AG09319 (cell line): ENCODE measurements at regions not wholly inside any gene's neighbourhood (a gene's known extent, or its start where the extent isn't known, plus 50 kb on each side); places are given as distances from the start of the nearest gene placed in this dataset.

Experiments
- DNase-seq: peaks from one replicate; pipeline ENCODE4 v3.0.0-alpha.2; 2010; ENCODE audit warnings: low read depth; ENCODE audit errors: extremely low read depth
- TF ChIP-seq, protein P1 (sequence below): IDR thresholded peaks from 2 replicates; pipeline ENCODE4 v1.5.1; 2011; ENCODE audit warnings: low read depth, mild to moderate bottlenecking, inconsistent platforms, low read length, moderate library complexity

- TF ChIP-seq, protein P1, sequence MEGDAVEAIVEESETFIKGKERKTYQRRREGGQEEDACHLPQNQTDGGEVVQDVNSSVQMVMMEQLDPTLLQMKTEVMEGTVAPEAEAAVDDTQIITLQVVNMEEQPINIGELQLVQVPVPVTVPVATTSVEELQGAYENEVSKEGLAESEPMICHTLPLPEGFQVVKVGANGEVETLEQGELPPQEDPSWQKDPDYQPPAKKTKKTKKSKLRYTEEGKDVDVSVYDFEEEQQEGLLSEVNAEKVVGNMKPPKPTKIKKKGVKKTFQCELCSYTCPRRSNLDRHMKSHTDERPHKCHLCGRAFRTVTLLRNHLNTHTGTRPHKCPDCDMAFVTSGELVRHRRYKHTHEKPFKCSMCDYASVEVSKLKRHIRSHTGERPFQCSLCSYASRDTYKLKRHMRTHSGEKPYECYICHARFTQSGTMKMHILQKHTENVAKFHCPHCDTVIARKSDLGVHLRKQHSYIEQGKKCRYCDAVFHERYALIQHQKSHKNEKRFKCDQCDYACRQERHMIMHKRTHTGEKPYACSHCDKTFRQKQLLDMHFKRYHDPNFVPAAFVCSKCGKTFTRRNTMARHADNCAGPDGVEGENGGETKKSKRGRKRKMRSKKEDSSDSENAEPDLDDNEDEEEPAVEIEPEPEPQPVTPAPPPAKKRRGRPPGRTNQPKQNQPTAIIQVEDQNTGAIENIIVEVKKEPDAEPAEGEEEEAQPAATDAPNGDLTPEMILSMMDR = no peak
- DNase-seq = no peak
These were observed 87.4 kb upstream of the FER start for GRCh38 chr5:108660291-108660690.

- TF ChIP-seq, protein P1 = no peak
- no peak for DNase-seq
These were observed 88.2 kb upstream of the FER start for GRCh38 chr5:108659531-108659930.

DNA sequence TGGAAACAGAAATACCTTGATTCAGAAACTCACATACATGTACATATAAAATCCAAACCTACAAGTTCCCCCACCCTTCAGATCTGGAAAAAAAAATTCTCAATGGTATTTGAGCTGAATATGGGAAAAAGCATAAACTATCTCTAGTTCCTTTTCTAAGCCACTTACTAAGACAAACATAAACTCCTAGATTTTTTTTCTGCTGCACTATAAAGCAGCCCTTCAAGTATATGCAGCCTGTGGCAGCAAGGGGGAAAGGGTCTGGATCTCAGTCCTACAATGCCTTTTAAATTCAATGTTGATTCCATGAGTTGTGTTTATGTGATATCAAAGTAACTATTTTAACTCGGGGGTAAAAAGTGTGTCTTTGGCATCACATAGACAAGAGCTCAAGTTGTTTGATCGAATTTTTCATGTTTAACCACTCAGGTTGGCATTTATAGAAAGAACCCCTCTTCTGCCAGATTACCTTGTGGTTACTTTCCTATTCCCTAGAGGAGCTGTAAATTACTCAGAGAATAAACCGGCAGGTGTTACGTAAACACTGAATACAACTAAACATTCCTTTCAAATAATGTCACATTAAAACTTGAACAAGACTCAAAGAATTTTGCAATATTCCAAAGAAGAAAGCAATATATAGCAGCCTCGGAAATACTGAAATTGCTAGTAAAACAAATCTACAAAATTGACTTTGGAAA is 91.8 kb upstream of the FER start:
- peak; percentile 23 for DNase-seq
- TF ChIP-seq, protein P1 = no peak

GRCh38 chr5:108654051-108654450 is 93.6 kb upstream of the FER start:
- DNase-seq = no peak
- TF ChIP-seq, protein P1 = no peak

GRCh38 chr5:108653201-108653600 is 94.5 kb upstream of the FER start:
- TF ChIP-seq, protein P1 = no peak
- no peak for DNase-seq

GRCh38 chr5:108650997-108651396 is 96.7 kb upstream of the FER start:
- TF ChIP-seq, protein P1 = no peak
- DNase-seq = no peak

GRCh38 chr5:108649646-108650045 is 98.1 kb upstream of the FER start:
- DNase-seq = no peak
- TF ChIP-seq, protein P1 = no peak
